IPS DF 4.7 (cell line): ENCODE measurements at regions not wholly inside any gene's neighbourhood (a gene's known extent, or its start where the extent isn't known, plus 50 kb on each side); places are given as distances from the start of the nearest gene placed in this dataset.

Experiments
- DNase-seq: peaks from one replicate; pipeline ENCODE4 v3.0.0-alpha.2; 2013; ENCODE audit warnings: low spot score; ENCODE audit errors: extremely low read depth

DNA sequence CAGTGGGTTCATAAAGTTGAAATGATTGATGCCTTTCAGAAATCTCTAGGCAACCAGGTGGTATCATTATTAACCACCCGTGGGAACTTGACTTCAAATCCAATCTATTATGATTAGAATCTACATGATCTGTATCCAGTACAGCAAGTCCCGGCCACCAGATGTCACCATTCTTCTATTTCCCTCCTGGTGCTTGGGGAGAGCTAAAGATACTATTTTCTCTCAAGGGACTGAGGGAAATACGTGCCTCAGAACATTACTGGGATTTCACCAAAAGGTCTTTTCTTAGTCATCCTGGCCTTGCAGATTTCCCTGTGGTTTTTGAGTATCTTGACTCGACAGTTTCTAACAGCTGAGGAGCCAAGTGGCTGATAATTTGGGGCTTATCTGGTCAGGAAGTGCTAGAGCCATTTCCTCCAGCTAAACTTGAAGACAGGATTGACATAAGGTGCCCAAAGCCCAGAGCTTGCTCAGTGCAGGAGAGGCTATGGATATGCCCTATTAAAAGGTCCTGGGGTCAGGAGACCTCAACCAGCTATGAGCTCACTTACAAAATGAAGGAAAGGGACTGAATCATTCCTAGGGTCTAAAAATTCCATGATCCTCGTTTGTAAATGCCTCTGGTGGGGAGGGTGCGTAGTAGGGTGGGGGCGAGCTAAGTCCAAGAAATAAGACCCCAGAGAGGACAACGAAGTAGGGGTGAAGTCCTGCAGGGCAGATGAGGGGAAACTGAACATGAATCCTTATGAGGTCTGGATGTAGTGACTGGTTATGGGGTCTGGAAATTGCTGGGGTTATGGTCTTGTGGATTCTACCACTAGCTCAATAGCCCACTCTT, 135.4 kb upstream of the MGAT5 start:
- DNase-seq, result no peak

DNA sequence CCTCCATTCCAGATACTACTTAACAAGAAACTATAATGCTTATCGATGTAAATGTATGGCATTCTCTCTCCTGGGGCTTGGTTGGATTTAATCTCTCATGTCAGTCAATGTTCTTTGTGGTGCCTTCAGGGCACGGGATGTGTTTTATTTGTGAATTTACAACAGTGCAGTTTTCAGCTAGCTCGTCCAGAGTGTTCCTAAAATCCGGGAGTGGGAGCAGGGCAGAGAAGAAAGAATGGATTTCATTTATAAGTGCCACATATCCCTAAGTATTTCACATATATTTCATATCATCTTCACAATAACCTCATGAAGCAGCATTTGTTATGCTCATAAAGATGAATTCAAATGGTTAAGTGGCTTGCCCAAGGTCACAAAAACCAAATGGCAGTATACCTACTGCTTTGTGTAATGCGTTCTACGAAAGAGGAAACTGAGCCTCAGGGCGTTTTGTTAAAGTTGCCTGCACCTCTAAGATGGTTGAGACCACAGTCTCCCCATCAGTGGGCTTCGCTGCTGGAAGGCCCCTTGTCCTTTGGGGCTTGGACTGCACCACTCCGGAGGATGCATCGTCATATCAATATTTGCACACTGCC, 134.7 kb upstream of the MGAT5 start:
- DNase-seq, result no peak

DNA sequence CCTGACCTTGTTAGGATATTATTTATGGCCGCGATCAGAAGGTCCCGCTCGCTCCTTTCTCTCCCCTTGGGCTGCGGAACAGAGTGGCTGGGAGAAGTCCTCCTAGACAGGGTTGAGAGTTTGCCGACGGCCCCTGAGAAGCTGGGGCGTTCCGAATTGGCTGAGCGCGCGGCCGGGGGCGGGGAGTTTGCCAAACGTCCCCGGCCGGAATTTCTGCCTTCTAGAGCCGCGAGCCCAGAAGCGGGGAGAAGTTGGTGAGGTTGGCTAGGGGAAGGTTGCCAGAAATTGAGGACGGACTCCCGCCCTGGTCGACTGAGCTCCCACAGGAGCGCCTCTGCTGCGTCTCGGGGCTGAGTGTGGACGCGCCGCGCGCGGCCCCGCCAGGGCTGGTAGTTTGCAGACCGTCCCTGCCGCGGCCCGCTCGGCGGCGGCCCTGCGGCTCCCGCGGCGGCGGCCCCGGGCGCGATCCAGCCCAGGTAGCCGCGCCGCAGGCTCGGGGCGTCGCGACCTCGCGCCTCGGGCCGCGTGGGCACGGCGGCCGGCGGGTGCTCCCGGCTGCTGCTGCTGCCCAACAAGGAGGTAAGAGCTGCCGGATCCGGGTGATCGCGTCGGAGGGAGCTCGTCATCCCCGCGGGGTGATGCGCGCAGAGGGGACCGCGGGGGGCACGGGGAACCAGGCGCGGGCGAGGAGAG, 134.0 kb upstream of the MGAT5 start:
- DNase-seq, result no peak

DNA sequence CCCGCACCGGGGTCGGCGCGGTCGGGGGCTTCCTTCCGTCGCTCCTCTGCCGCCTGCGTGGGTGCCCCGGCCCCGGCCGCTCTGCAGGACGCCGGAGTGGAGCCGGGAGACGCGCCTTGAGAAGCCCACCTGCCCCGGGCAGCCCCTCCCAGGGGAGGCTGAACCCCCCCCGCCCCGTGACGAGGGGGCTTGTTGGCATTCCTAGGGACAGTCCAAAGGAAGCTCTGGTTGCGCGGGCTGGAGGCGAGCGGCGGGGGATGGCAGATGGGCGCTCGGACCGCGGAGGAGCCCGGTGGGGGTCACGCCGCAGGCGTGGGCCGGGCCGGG, 133.5 kb upstream of the MGAT5 start:
- no peak for DNase-seq

DNA sequence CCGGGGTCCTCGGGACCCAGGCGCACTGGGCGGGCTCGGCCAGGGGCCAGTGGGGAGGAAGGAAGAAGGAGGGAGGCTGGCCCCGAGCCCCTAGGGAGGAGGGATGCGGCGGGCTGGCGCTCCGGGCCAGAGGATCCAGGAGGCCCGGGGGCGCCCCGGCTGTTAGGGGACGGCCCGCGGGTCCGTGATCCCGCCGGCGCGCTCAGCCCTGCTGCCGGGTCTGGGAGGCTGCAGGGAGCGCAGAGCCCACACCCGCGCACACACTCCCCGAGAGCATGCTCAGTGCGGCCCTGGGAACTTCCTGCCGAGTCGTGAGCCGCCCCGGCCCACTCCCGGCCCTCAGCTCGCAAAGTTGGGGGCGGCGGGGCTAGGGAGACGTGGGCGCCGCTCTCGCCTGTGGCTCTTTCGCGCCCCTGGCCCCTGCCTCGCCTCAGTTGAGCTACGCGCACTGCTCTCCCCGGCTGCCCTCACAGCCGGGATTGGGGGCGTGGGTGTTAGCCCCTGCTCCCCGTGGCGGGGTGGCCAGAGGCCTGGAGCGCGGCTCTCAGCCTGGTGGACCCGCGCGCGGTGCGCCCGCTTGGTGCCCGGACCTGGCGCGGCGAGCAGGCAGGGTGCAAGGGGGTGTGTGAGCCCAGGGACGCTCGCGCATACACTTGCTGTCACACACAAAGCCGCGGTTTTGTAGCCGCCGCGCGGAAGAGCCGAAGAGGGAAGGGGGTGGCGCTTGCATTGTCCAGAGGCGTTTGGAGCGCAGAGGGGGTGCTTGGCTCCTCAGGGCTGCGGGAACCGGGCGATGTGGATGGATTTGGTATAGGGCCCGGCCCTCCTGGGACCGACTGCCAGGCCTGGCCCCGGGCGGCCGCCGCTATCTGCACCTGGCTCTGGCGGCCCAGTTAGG, 132.9 kb upstream of the MGAT5 start:
- DNase-seq, result no peak

DNA sequence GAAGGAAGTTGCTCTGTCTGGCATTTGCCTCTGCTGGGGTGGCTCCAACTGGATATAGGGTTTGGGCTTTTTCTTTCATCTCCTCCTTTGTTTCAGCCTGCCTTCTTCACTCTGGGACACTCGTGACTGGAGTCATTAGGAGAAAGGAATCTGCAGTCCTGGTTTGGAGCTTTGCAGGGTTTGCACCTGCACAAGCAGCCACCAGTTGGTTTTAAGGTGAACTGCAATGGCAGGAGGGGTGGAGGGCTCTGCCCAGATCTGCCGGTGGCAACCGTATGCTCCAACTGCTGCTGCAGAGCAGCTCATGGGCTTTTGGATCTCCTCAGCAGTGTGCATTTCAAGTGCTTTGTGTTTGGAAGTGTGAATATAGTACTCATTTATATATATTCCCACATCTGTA, 131.3 kb upstream of the MGAT5 start:
- DNase-seq, result no peak

DNA sequence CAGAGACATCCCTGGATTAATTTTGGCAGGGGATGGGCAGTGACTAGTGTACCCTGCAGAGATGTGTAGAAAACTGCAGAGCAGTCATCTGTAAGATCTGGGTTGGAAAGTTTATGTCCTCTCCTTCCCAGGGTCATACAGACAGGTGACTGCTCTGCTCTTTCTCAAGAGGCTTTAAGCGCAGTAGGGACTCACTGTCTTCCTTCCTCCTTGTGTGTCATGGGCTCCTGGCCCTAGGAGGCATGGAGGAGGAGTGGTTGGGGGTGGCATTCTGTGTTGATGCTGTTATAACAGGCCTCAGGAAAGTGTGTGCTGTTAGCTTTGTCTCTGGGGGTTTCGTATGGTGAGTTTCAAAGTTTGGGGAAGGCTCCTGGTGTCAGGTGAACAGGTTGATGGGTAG, 130.5 kb upstream of the MGAT5 start:
- DNase-seq, result no peak

DNA sequence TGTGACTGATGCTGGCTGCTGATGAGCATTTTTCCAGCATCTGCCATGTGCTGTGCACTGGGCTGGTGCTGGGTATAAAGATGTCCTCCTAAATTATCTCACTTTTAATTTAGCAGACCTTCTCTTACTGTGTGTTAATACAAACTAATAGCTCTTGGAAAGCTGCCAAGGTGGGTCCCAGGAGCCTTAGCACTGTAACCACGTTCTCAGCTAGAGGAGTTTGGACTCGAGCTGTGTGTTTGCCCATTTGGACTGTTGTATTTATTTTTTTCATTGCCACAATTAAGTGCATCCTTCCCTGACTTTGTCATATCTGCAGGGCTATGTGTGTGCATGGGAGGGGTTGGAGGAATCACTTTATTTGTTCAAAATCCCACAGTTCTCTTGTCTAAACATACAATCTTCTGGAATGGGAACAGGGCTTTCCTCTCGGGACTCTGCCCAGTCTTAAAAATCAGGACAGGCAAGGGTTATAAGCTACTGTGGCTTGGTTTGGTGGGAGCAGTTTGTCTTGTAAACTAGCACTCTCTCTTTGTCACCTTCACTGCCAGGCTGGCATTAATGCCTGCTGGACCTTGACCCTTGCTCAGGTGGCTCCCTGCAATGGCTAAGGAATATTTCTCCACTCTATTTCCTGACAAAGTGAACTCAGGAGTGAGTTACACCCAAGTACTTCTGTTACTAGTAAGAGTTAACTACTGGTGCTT, 129.7 kb upstream of the MGAT5 start:
- no peak for DNase-seq

DNA sequence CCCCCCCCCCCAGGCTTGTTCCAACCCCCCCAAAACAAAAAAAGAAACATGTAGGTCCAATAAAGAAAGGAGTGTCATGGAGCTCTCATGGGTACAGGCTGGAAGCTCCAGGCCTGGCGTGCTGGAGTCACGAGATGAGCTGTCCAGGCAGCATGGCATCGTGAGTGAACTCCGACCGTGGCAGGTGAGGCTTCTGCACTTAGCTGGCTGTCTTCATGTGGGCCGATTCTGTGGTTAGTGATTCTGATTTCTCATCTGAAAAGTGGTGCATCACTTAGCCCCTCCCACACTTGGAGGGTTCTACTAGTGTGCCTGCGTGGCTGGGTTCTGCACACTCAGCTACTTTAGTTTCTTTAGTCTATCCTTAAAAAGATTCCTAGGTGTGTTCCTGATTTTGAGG, 126.4 kb upstream of the MGAT5 start:
- DNase-seq, result no peak

DNA sequence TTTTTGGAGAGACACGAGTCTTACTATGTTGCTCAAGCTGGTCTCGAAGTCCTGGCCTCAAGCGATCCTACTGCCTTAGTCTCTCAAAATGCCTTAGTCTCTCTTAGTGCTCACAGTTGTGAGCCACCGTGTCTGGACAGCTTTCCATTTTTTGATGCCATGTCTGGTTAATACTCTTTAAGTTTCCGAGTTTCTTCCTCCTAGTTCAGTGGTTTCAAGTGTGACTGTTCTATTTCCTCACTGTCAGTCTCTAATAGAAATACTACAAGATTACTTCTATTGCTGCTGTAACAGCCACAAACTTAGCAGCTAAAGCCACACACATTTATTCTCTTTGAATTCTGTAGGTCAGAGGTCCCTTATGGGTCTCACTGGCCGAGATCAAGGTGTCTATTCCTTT, 125.1 kb upstream of the MGAT5 start:
- DNase-seq, result no peak

DNA sequence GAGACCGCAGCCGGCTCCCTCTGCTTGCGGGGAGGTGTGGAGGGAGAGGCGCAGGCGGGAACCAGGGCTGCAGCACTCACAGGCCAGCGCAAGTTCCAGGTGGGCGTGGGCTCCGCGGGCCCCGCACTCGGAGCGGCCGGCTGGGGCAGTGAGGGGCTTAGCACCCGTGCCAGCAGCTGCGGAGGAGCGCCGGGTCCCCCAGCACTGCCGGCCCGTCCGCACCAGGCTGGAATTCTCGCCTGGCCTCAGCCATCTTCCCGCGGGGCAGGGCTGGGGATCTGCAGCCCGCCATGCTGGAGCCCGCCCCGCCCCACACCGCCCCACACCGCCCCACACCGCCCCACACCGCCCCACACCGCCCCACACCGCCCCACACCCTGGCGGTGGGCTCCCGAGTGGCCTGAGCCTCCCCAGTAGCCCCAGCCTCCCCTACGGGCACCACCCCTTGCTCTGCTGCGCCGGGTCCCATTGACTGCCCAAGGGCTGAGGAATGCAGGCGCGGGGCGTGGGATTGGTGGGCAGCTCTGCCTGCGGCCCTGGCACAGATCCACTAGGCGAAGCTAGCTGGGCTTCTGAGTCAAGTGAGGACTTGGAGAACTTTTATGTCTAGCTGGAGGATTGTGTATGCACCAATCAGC, 123.9 kb upstream of the MGAT5 start:
- no peak for DNase-seq

DNA sequence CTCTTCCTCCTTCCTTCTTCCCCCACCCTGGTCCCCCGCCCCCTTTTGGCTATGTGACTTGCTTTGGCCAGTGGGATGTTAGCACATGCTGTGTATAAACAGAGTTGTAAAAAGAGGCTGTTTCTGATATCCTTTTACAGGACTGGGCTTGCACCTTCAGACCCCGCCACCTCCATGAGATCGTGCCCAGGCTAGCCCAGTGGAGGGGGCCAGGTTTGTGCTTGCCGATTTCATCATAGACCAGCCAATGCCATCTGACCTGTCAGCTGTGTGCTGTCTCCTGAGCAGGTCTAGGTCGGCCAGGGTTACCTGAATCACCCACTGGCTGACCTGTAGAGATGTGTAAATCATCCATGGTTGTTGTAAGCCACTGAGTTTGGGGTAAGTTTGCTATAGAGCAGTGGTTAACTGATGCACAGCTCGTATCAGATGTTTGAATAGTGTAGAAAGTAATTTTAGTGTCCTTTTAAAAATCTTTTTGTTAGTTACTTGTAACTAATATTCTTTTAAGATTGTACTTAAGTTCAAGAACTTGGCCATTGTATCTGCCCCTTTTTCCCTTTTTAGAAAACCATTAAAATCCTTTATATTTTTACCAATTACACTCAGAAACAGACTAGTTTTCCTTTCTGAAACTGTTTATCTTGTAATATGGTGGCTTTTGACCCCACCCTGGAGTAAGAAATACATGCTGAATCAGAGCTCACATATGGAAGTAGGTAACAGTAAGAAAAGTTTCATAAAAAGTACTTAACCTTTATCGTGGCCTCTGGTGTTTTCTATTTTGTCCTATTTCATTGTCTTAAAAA, 122.0 kb upstream of the MGAT5 start:
- no peak for DNase-seq

DNA sequence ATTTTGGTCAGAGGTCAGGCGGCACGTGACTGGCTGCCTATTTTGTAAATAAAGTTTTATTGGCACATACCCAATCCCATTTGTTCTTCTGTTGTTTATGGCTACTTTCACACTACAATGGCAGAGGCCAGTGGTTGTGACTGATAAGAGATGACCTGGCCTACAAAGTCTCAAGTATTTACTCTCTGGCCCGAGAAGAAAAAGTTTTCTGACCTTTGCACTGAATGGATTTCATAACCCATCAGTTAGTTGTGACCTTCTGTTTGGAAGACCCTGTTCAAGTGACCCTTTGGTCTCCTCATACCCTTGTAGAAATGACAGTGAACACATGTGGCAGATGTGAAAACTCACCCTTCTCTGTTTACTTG, 121.4 kb upstream of the MGAT5 start:
- DNase-seq, result no peak

DNA sequence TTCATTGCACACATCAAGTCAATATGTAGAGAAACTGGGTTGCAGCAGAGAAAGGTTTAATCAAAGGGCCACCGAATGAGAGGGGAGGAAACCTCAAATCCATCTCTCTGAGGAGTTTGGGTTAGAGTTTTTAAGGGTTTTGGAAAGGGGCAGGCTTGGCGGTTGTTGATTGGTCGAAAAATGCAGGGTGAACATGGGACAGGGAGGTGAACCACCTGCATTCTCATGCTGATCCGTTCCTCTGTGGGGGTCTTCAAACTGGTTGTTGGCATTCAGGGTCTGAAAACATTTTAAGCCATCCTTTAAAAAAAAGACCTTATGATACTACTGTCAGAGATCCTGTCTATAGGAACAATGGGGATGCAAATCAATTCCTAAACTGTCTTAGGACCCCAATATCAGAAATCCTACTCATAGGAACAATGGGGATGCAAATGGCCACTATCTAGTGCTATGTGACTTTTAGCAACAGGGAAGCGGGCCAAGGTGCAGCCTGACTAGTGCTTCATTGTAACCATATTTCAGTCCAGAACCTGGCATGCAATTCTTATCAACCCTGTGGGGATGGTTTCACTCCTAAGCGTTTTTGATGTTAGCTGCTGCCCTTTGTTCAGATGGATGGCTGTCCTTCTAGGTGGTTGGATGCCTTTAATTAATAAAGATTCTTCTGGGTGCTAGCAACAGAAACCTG, 120.1 kb upstream of the MGAT5 start:
- DNase-seq, result no peak

DNA sequence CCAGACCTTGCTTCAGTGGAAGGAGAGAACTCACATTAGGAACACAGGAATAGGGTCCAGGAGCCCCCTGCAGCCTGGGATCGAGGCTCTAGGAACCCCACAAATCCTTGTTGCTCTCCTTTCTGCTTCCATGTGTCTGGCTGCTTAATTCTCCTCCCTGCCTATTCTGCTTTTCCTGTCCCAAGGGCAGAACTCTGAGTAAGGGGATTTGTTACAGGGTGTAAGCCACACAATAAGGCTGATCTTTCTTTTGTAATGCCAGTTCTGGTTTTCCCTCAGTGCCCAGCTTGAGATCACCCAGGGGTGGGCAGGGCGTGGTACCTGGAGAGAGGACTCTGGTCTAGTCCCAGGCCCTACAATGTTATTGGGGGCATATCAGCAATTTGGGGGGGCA, 119.6 kb upstream of the MGAT5 start:
- DNase-seq, result no peak

DNA sequence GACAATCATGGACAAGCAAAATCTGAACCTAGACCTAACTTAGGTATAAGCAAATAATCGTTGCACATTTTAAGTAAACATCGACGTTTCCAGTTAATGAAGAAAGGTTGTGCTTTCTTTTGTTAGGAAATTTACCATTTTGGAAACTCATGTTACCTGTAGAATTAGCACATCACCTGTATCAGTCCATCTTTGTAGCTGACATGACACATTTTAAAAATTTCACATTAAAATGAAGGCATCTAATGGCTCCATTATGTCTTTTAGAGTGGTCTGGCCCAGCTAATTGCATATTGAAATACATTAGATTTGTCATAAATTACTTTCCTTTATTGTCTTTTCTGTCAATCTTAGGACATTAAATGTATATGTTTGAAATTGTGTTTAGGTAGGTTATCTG, 119.0 kb upstream of the MGAT5 start:
- DNase-seq, result no peak

DNA sequence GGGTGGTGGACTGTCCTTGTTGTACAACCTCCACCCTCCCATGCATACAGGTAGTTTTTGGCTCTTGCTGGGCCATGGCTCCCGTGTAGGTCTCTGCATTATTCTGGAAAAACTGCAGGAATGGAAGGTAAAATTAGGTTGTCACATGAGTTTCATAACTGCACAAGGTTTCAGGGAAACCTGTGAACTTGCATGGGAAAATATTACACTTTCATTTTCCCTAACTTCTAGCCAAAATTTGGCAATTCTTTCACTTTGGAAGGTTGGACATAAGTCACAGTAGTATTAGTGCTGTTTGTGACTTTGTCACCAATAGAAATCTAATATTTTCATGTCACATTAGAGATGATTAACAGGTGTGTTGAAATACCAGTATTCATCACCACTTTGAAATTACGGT, 118.1 kb upstream of the MGAT5 start:
- DNase-seq, result no peak

DNA sequence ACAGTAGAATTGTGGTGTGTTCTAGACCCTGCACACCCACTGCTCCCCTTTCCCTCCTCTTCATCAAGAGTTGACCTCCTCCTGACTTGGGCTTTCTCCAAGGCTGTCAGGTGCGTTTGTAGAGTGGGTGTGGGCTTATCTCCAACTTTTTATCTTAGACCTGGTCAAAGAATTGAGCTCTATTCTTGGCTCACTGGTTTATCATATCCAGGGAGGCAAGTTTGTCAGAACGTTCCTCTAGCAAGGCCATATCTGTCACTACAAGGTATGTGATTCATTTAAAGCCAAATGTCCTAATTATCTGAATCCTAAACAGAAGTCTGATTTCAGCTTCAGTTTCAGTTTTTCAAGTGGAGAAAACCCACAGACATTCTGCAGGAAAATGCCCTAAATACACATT, 117.1 kb upstream of the MGAT5 start:
- no peak for DNase-seq

DNA sequence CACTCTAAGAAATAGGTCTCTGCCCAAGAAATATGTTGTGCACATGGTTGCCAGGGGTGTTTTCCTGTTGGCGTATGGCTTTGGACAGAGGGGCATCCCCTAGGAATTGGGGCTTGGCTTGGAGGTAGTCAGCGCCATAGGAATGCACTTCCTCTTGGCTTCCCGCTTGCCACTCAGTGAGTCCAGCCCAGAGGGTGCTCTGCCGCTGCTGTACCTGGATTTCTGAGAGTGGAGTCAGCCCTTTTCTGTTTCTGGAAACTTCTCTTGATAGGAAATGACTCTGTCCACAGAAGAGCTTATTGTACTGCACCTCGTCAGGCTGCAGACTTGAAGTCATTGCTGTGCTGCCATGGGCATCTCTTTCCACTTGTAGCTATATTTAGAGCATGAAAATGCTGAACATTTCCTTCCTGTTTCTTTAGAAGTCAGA, 116.7 kb upstream of the MGAT5 start:
- DNase-seq, result no peak
